Astrocyte (in vitro differentiated cells and primary cell): ENCODE measurements at regions not wholly inside any gene's neighbourhood (a gene's known extent, or its start where the extent isn't known, plus 50 kb on each side); places are given as distances from the start of the nearest gene placed in this dataset.

Source experiments
- EZH2 ChIP-seq: IDR thresholded peaks from 2 replicates; pipeline ENCODE4 v1.6.1; 2012; ENCODE audit warnings: mild to moderate bottlenecking, low read length, inconsistent platforms; ENCODE audit not compliant: insufficient read depth
- TF ChIP-seq, protein P1 (sequence below): IDR thresholded peaks from 2 replicates; pipeline ENCODE4 v1.5.1; 2011; ENCODE audit warnings: low read depth, mild to moderate bottlenecking, inconsistent platforms, low read length, moderate library complexity; ENCODE audit not compliant: insufficient read depth

DNA sequence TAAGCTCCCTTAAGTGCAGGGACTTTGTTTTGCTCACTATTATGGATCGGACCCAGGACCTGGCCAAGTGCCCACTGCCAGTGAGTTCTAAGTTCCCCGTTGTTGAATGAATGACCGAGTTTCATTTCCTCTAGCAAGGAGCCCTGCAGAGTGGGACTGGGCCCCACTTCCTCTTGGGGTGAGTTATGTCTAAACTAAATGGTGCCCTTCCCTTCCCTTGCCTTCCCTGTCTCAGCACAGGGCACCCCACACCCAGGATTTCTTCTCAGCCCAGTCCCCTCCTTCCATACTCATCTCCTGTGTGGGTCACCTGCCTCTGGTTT is 195.3 kb upstream of the HS6ST1 start:
- TF ChIP-seq, protein P1, sequence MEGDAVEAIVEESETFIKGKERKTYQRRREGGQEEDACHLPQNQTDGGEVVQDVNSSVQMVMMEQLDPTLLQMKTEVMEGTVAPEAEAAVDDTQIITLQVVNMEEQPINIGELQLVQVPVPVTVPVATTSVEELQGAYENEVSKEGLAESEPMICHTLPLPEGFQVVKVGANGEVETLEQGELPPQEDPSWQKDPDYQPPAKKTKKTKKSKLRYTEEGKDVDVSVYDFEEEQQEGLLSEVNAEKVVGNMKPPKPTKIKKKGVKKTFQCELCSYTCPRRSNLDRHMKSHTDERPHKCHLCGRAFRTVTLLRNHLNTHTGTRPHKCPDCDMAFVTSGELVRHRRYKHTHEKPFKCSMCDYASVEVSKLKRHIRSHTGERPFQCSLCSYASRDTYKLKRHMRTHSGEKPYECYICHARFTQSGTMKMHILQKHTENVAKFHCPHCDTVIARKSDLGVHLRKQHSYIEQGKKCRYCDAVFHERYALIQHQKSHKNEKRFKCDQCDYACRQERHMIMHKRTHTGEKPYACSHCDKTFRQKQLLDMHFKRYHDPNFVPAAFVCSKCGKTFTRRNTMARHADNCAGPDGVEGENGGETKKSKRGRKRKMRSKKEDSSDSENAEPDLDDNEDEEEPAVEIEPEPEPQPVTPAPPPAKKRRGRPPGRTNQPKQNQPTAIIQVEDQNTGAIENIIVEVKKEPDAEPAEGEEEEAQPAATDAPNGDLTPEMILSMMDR, result no peak
- no peak for TF ChIP-seq EZH2
